NCI-H510A treated with DMSO at 0.1 percent for 48 hours (cell line): ENCODE measurements at regions not wholly inside any gene's neighbourhood (a gene's known extent, or its start where the extent isn't known, plus 50 kb on each side); places are given as distances from the start of the nearest gene placed in this dataset.

ENCODE experiments used
- DNase-seq: peaks from one replicate; lab custom pipeline; 2025; lab: John Stamatoyannopoulos, UW

- no peak for DNase-seq
These were observed 698.5 kb downstream of the OTOL1 start for GRCh38 chr3:162195147-162195546.

GRCh38 chr3:162196964-162197363 lies 700.4 kb downstream of the OTOL1 start:
- no peak for DNase-seq

- DNase-seq = no peak
These were observed 704.2 kb downstream of the OTOL1 start for GRCh38 chr3:162200836-162201235.

GRCh38 chr3:162206648-162207047 lies 710.0 kb downstream of the OTOL1 start:
- DNase-seq = no peak

GRCh38 chr3:162211470-162211869 lies 714.9 kb downstream of the OTOL1 start:
- DNase-seq = no peak

- DNase-seq = no peak
These were observed 716.6 kb downstream of the OTOL1 start for GRCh38 chr3:162213196-162213595.

- no peak for DNase-seq
These were observed 717.3 kb downstream of the OTOL1 start for GRCh38 chr3:162213956-162214355.

- no peak for DNase-seq
These were observed 721.0 kb downstream of the OTOL1 start for GRCh38 chr3:162217647-162218046.

GRCh38 chr3:162218479-162218878 lies 721.9 kb downstream of the OTOL1 start:
- no peak for DNase-seq

- no peak for DNase-seq
These were observed 728.1 kb downstream of the OTOL1 start for GRCh38 chr3:162224746-162225145.

- no peak for DNase-seq
These were observed 740.3 kb downstream of the OTOL1 start for GRCh38 chr3:162236949-162237348.

GRCh38 chr3:162250782-162251181 lies 754.2 kb downstream of the OTOL1 start:
- no peak for DNase-seq

- DNase-seq = no peak
These were observed 765.5 kb downstream of the OTOL1 start for GRCh38 chr3:162262129-162262528.

- no peak for DNase-seq
These were observed 767.0 kb downstream of the OTOL1 start for GRCh38 chr3:162263596-162263995.

GRCh38 chr3:162269636-162270458 lies 773.2 kb downstream of the OTOL1 start:
- DNase-seq = no peak

- DNase-seq = no peak
These were observed 777.5 kb downstream of the OTOL1 start for GRCh38 chr3:162274070-162274469.

- DNase-seq = no peak
These were observed 782.2 kb downstream of the OTOL1 start for GRCh38 chr3:162278834-162279233.

- no peak for DNase-seq
These were observed 788.7 kb downstream of the OTOL1 start for GRCh38 chr3:162285259-162285658.

- no peak for DNase-seq
These were observed 791.0 kb downstream of the OTOL1 start for GRCh38 chr3:162287600-162287999.

GRCh38 chr3:162292409-162292808 lies 795.8 kb downstream of the OTOL1 start:
- DNase-seq = no peak

- DNase-seq = no peak
These were observed 798.8 kb downstream of the OTOL1 start for GRCh38 chr3:162295323-162295983.

GRCh38 chr3:162302983-162303624 lies 806.5 kb downstream of the OTOL1 start:
- no peak for DNase-seq

GRCh38 chr3:162317046-162317445 lies 820.4 kb downstream of the OTOL1 start:
- no peak for DNase-seq
